Neural progenitor cell (in vitro differentiated cells): ENCODE measurements at regions not wholly inside any gene's neighbourhood (a gene's known extent, or its start where the extent isn't known, plus 50 kb on each side); places are given as distances from the start of the nearest gene placed in this dataset.

Source experiments
- DNase-seq: peaks from one replicate; pipeline ENCODE4 v3.0.0-alpha.2; 2016; ENCODE audit warnings: low spot score
- H2AFZ ChIP-seq: fragments of 200-600 bp; sonication (generic); replicated peaks from 2 replicates; pipeline ENCODE4 v1.6.1; 2016; ENCODE audit warnings: antibody characterized with exemption
- H3F3A ChIP-seq: fragments of 200-600 bp; sonication (generic); 2 replicates; pipeline ENCODE4 v1.6.1; 2016; ENCODE audit warnings: antibody characterized with exemption, low read depth
- H3K27ac ChIP-seq: fragments of 200-600 bp; sonication (generic); 2 replicates; pipeline ENCODE4 v1.5.1; 2016; ENCODE audit warnings: mild to moderate bottlenecking
- H3K27me3 ChIP-seq: fragments of 200-600 bp; sonication (generic); 2 replicates; pipeline ENCODE4 v1.6.1; 2016; ENCODE audit warnings: mild to moderate bottlenecking, moderate library complexity
- H3K36me3 ChIP-seq: fragments of 200-600 bp; sonication (generic); 2 replicates; pipeline ENCODE4 v1.5.1; 2016
- H3K4me1 ChIP-seq: fragments of 200-600 bp; sonication (generic); 2 replicates; pipeline ENCODE4 v1.6.1; 2016; ENCODE audit warnings: mixed run types
- H3K4me2 ChIP-seq: fragments of 200-600 bp; sonication (generic); 2 replicates; pipeline ENCODE4 v1.6.1; 2016
- H3K4me3 ChIP-seq: fragments of 200-600 bp; sonication (generic); 2 replicates; pipeline ENCODE4 v1.5.1; 2016
- H3K79me2 ChIP-seq: fragments of 200-600 bp; sonication (generic); 2 replicates; pipeline ENCODE4 v1.6.1; 2016; ENCODE audit warnings: low read depth
- H3K9ac ChIP-seq: fragments of 200-600 bp; sonication (generic); 2 replicates; pipeline ENCODE4 v1.6.1; 2016
- H3K9me3 ChIP-seq: fragments of 200-600 bp; sonication (generic); 2 replicates; pipeline ENCODE4 v1.5.1; 2016; ENCODE audit warnings: low read depth
- H4K20me1 ChIP-seq: fragments of 200-600 bp; sonication (generic); 2 replicates; pipeline ENCODE4 v1.6.1; 2016; ENCODE audit warnings: low read depth
- H3K27ac Mint-ChIP-seq: 3 replicates; pipeline ENCODE4 v1.8.0; 2021; ENCODE audit warnings: mixed read lengths
- H3K27me3 Mint-ChIP-seq: 2 replicates; pipeline ENCODE4 v1.8.0; 2022; ENCODE audit warnings: low read depth, mild to moderate bottlenecking, inconsistent platforms, moderate library complexity, mixed read lengths; ENCODE audit not compliant: insufficient read depth
- H3K36me3 Mint-ChIP-seq: 3 replicates; pipeline ENCODE4 v1.8.0; 2021; ENCODE audit warnings: mixed read lengths
- H3K4me1 Mint-ChIP-seq: 3 replicates; pipeline ENCODE4 v1.8.0; 2021; ENCODE audit warnings: mixed read lengths
- H3K4me3 Mint-ChIP-seq: 3 replicates; pipeline ENCODE4 v1.8.0; 2021; ENCODE audit warnings: mild to moderate bottlenecking, moderate library complexity, mixed read lengths
- H3K9me3 Mint-ChIP-seq: 3 replicates; pipeline ENCODE4 v1.8.0; 2020; ENCODE audit warnings: mixed read lengths
- CTCF ChIP-seq: fragments of 200-600 bp; sonication (generic); IDR thresholded peaks from 2 replicates; pipeline ENCODE4 v1.5.1; 2017; ENCODE audit warnings: antibody characterized with exemption, mild to moderate bottlenecking
- EZH2 ChIP-seq: fragments of 200-600 bp; sonication (generic); IDR thresholded peaks from 2 replicates; pipeline ENCODE4 v1.6.1; 2017; ENCODE audit warnings: antibody characterized with exemption, mild to moderate bottlenecking, moderate library complexity
- EZH2phosphoT487 ChIP-seq: fragments of 200-600 bp; sonication (generic); IDR thresholded peaks from 2 replicates; pipeline ENCODE4 v1.6.1; 2017; ENCODE audit warnings: antibody characterized with exemption

DNA sequence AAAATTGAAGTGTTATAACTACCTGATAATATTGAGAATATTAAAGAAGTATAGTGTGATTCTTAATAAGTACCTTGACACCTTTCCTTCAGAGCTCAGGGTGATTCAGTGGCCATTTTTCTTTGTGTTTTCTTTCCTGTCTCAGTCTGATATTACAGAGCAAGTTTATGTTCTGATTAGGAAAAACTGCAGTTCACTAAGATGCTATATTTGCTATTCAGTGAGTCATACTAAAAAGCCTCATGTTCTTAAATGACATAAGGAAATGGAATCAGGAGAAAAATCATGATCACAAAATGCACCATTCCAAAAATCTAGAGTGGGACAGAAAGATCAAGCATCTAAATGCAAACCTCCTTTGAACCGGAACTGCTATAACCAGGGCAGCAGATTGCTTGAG lies 390.6 kb upstream of the ATP2B1 start:
- no peak overlapping the region for H3K4me3 Mint-ChIP-seq
- H3K36me3 Mint-ChIP-seq = no peaks in the 10 kb centered on the region
- Histone ChIP-seq H3K27ac (no peak overlapping the region), H3K4me1 (peaks cover 44% of the 10 kb centered on the region), H3K79me2 (no peaks in the 10 kb centered on the region), H3K36me3 (no peaks in the 10 kb centered on the region), H2AFZ (no peak overlapping the region), H3K27me3 (no peaks in the 10 kb centered on the region), H3K4me2 (peak overlapping the region; percentile 24), H3K9me3 (no peaks in the 10 kb centered on the region), H3K4me3 (no peak overlapping the region), H3K9ac (no peak overlapping the region), H3F3A (peaks cover 17% of the 10 kb centered on the region), H4K20me1 (no peaks in the 10 kb centered on the region)
- peak overlapping the region; percentile 1 for H3K27ac Mint-ChIP-seq
- H3K27me3 Mint-ChIP-seq = no peaks in the 10 kb centered on the region
- peaks cover 41% of the 10 kb centered on the region for H3K4me1 Mint-ChIP-seq
- H3K9me3 Mint-ChIP-seq = no peaks in the 10 kb centered on the region
- DNase-seq = no peak
- no peak for TF ChIP-seq CTCF
- TF ChIP-seq EZH2 = no peak
- no peak for TF ChIP-seq EZH2phosphoT487

- Histone ChIP-seq H4K20me1 (no peaks in the 10 kb centered on the region), H3K27ac (peak overlapping the region; percentile 76), H3F3A (peaks cover 17% of the 10 kb centered on the region), H3K27me3 (no peaks in the 10 kb centered on the region), H3K9ac (no peak overlapping the region), H3K9me3 (no peaks in the 10 kb centered on the region), H3K4me1 (peaks cover 44% of the 10 kb centered on the region), H3K4me2 (peak overlapping the region; percentile 66), H3K4me3 (no peak overlapping the region), H3K79me2 (no peaks in the 10 kb centered on the region), H2AFZ (no peak overlapping the region), H3K36me3 (no peaks in the 10 kb centered on the region)
- Mint-ChIP-seq H3K4me1 (peaks cover 41% of the 10 kb centered on the region), H3K27me3 (no peaks in the 10 kb centered on the region), H3K4me3 (no peak overlapping the region), H3K27ac (peak overlapping the region; percentile 72), H3K9me3 (no peaks in the 10 kb centered on the region), H3K36me3 (no peaks in the 10 kb centered on the region)
- no peak for TF ChIP-seq CTCF
- TF ChIP-seq EZH2 = no peak
- TF ChIP-seq EZH2phosphoT487 = no peak
- DNase-seq = peak; percentile 52
Observed at GRCh38 chr12:90098132-90098779, 389.6 kb upstream of the ATP2B1 start.

DNA sequence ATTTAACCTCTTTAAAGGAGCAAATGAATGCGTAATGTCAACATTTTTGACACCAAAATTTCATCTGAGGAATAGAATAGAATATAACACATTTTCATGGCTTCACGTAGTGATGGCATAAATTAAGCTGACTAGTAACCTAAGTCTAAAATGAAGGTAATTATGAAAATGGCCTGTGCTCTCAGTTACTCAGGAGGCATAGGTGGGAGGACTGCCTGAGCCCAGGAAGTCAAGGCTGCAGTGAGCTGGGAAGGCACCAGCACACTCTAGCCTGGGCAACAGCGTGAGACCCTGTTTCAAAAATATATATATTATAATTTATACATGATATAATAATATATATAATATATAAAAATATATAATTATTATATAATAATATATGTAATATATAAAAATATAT lies 383.2 kb upstream of the ATP2B1 start:
- Histone ChIP-seq H3K4me3 (no peak overlapping the region), H2AFZ (no peak overlapping the region), H3K36me3 (no peaks in the 10 kb centered on the region), H3K9me3 (no peaks in the 10 kb centered on the region), H4K20me1 (no peaks in the 10 kb centered on the region), H3K27me3 (no peaks in the 10 kb centered on the region), H3F3A (peaks cover 23% of the 10 kb centered on the region), H3K4me2 (peak overlapping the region; percentile 48), H3K4me1 (peaks cover 35% of the 10 kb centered on the region), H3K79me2 (no peaks in the 10 kb centered on the region), H3K27ac (peak overlapping the region; percentile 80), H3K9ac (no peak overlapping the region)
- peak overlapping the region; percentile 78 for H3K27ac Mint-ChIP-seq
- DNase-seq = no peak
- TF ChIP-seq EZH2phosphoT487 = no peak
- TF ChIP-seq EZH2 = no peak
- no peak for TF ChIP-seq CTCF
- no peak overlapping the region for H3K4me3 Mint-ChIP-seq
- peaks cover 8% of the 10 kb centered on the region for H3K27me3 Mint-ChIP-seq
- H3K36me3 Mint-ChIP-seq = no peaks in the 10 kb centered on the region
- peaks cover 11% of the 10 kb centered on the region for H3K9me3 Mint-ChIP-seq
- peaks cover 38% of the 10 kb centered on the region for H3K4me1 Mint-ChIP-seq
